Urothelium cell line (cell line): ENCODE measurements at regions not wholly inside any gene's neighbourhood (a gene's known extent, or its start where the extent isn't known, plus 50 kb on each side); places are given as distances from the start of the nearest gene placed in this dataset.

Experiments used
- DNase-seq: peaks from one replicate; pipeline ENCODE4 v3.0.0; 2011; ENCODE audit warnings: low spot score, mixed read lengths
- FAIRE-seq: peaks from 2 replicates; lab custom pipeline; 2011; peaks lifted over from hg19 to GRCh38; lab: Jason Lieb, UNC

GRCh38 chr7:11895337-11895736 is 63.3 kb upstream of the THSD7A start:
- FAIRE-seq, result no peak

DNA sequence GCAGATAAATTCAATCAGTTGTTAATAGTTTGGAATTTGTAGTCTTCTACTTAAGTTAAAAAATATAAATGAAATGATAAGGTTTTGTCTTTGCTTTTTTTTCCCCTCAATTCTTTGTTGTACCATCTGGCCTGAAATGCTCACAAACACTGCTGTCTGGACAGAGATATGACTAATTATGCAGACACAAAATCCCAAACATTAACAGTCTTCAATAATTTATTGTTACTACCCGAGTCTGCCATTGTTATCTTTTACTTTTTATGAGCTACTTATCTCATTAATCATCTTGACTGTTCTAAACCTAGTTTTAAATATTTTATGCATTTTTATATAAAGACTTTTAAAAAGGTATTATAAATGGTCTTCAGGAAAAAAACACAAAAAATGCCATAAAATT is 64.7 kb upstream of the THSD7A start:
- FAIRE-seq (no peak), DNase-seq (no peak)

More at GRCh38 chr7:11895337-11895736, 63.3 kb upstream of the THSD7A start:
- no peak for DNase-seq

DNA sequence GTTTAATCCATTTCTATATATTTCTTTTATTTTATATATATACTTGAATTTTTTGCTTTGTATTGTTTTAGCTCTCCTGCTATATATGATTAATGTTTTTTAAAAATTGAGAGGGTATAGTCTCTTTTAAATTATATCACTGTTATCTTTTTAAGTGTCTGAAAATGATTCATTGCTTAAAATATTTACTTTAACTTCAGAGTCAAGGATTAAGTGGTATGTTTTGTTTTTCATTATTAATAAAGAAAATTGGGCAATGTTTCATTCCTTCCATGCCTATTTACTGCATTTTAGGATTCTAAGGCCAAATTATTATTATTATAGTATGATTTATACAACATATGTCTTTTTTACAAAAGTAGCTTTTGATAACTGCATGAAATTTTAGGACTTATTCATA is 67.2 kb upstream of the THSD7A start:
- no peak for DNase-seq
- FAIRE-seq, result no peak

DNA sequence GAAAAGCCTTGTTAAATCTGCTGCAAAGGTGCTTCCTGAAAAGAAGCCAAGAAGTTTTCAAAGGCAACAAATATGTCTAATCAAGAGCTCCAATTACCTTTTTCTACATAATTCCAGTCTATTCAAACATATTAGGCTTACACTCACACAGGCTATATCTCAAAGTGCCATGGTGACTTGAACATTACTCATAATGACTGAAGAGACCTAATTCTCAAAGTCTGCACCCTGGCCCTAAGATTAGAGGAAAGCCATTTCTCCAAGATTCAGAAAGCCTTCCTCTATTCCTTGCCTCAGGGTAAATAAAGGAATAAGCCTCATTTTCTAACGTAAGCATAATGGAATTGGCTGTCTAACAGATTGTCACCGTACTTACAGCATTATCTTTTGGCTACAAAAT is 78.3 kb upstream of the THSD7A start:
- FAIRE-seq, result no peak
- no peak for DNase-seq

- FAIRE-seq (no peak), DNase-seq (no peak)
Measured at GRCh38 chr7:11911900-11912299, 79.9 kb upstream of the THSD7A start.

DNA sequence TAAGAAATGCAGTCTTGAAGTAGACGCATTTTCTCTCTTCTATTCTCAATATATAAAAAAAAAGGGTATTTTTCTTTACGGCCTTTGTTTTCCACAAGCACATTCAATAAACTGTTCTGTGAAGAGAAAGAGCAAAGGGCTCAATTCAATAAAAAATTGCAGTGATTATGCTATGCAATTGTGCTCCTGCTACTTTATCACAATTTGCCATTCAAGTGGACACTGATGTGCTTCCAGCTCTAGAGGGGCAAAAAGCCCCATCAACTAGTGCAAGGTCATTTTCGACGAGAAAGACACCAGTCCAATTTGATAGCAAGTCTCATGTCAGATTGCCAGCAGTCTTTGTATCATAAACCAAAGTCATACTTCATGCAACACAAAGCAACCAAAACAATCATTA is 82.6 kb upstream of the THSD7A start:
- DNase-seq (no peak), FAIRE-seq (no peak)

DNA sequence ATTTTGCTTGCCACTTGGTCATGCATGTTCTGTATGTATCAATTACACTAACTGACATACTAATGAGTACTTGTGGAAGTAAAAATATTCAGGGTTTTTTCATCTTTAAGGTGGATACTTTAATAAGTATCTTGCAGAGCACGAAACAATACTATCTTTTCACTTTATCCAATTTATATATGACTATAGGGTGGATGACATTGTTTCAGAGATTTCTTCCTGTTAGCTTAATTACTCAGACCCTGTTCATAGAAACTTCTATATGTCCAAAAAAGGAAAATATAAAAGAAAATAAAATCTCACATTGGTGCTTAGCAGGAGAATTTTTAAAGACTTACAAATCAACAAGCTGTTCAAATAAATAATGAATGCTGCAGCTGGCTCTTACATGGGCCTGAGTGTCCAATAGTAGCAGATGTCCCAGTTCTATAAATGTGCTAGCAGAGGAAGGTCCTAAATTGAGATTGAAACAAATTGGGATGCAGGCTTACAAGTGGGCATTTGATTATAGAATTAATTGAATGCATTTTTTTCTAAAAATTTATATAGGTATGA is 91.5 kb upstream of the THSD7A start:
- DNase-seq (no peak), FAIRE-seq (no peak)

DNA sequence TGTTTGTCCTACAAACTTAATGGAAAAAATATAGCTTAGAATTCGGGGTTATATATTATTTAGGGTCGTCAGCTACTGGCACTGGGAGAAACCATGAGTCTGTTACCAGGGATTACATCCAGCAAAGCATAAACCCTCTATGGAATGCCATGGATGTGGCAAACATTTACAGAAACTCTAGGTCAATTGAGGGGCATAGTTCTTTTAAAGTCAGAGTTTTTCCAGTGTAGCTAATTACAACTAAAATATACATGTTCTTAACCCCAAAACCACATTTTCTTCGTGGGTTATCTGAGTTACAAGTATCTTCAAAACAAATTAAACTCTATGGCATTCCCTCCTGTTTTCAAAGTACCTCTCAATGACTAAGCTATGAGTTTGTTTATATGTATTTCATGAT is 99.3 kb upstream of the THSD7A start:
- FAIRE-seq (no peak), DNase-seq (no peak)

GRCh38 chr7:11934796-11935195 is 102.8 kb upstream of the THSD7A start:
- FAIRE-seq (no peak), DNase-seq (no peak)

- no peak for DNase-seq
Measured at GRCh38 chr7:11935905-11936304, 103.9 kb upstream of the THSD7A start.

DNA sequence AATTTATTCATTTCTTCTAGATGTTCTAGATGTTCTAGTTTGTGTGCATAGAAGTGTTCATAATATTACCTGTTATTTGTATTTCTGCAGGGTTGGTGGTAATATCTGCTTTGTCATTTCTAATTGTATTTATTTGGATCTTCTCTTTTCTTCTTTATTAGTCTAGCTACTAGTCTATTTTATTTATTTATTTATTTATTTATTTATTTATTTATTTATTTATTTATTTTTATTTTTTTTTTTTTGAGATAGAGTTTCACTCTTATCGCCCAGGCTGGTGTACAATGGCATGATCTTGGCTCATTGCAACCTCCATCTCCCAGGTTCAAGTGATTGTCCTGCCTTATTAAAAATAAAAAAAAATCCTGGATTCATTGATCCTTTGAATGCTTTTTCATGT is 114.8 kb upstream of the THSD7A start:
- DNase-seq, result no peak
- no peak for FAIRE-seq

More at GRCh38 chr7:11935905-11936304, 103.9 kb upstream of the THSD7A start:
- FAIRE-seq, result no peak

GRCh38 chr7:11950281-11950680 is 118.3 kb upstream of the THSD7A start:
- FAIRE-seq (no peak), DNase-seq (no peak)

GRCh38 chr7:11950942-11951341 is 118.9 kb upstream of the THSD7A start:
- DNase-seq, result no peak

GRCh38 chr7:11951909-11952308 is 119.9 kb upstream of the THSD7A start:
- DNase-seq, result no peak

More at GRCh38 chr7:11950942-11951341, 118.9 kb upstream of the THSD7A start:
- FAIRE-seq, result no peak

GRCh38 chr7:11952972-11953371 is 121.0 kb upstream of the THSD7A start:
- no peak for FAIRE-seq
- DNase-seq, result no peak

More at GRCh38 chr7:11951909-11952308, 119.9 kb upstream of the THSD7A start:
- FAIRE-seq, result peak; percentile 88

DNA sequence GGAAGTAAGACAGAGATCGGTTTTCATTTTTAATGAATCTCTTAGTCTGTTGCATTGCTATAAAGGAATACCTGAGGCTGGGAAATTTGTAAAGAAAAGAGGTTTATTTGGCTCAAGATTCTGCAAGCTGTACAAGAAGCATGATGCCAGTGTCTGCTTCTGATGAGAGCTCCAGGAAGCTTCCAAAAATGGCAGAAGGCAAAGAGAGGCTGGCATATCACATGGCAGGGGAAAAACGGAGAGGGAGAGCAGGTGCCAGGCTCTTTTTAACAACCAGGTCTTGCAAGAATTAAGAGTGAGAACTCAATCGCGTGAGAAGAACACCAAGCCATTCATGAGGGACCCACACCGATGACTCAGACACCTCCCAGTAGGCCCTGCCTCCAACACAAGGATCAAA is 125.0 kb upstream of the THSD7A start:
- no peak for DNase-seq

DNA sequence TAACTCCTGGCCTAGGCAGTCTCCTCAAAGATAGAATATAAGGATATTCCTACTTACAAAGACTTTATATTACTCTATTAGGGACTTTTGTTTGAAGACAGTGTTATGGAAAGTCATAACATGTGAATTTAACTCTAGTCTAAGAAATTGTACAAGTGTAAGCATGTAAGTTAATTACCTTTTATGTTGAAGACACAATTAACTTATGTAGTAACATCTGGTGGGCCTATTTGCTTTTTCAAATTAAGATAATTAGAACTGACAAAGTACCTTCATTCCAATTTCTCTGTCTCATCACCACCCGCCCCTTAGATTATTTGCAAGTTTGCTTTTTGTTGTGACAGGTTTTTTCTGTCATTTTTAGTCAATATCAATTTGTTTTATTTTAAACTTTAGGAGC is 126.0 kb upstream of the THSD7A start:
- no peak for DNase-seq
- no peak for FAIRE-seq

More for the DNA sequence above, 125.0 kb upstream of the THSD7A start:
- no peak for FAIRE-seq

- DNase-seq (no peak), FAIRE-seq (no peak)
Measured at GRCh38 chr7:11959121-11959520, 127.1 kb upstream of the THSD7A start.

GRCh38 chr7:11960621-11961020 is 128.6 kb upstream of the THSD7A start:
- FAIRE-seq, result no peak
- DNase-seq, result no peak

- DNase-seq (no peak), FAIRE-seq (no peak)
Measured at GRCh38 chr7:11969643-11970042, 137.6 kb upstream of the THSD7A start.

GRCh38 chr7:11970132-11970531 is 138.1 kb upstream of the THSD7A start:
- no peak for DNase-seq
- FAIRE-seq, result no peak

- FAIRE-seq, result no peak
- DNase-seq, result no peak
Measured at GRCh38 chr7:11985376-11985775, 153.4 kb upstream of the THSD7A start.

DNA sequence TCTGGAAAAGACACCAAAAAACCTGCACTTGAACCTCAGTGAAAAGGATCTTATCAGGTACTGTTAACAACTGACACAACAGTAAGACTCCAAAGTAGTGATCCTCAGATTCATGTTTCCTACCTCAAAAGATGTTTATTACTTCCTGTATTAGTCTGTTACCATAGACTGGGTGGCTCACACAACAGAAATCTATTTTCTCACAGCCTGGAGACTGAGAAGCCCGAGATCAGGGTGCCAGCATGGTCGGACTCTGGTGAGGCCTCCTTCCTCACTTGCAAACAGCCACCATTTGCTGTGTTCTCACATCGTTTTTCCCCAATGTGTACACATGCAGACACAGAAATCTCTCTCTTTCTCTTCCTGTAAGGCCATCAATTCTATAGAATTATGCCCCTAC is 154.0 kb upstream of the THSD7A start:
- DNase-seq, result no peak
- FAIRE-seq, result no peak
